DND-41 (cell line): ENCODE measurements at regions not wholly inside any gene's neighbourhood (a gene's known extent, or its start where the extent isn't known, plus 50 kb on each side); places are given as distances from the start of the nearest gene placed in this dataset.

Experiments
- ATAC-seq: fragments of 200-7000 bp; cut with Tn5 transposase; 3 replicates; pipeline ENCODE4 v1.9.1; 2021; ENCODE audit warnings: low read depth; ENCODE audit not compliant: insufficient read depth
- DNase-seq: peaks from one replicate; pipeline ENCODE4 v3.0.0-alpha.2; 2020
- H2AFZ ChIP-seq: 2 replicates; pipeline ENCODE4 v1.6.0; 2012; ENCODE audit warnings: low read depth, low read length
- H3K27ac ChIP-seq: 2 replicates; pipeline ENCODE4 v1.5.1; 2012; ENCODE audit warnings: low read length, inconsistent platforms
- H3K27me3 ChIP-seq: fragments of 200-600 bp; sonication (generic); 2 replicates; pipeline ENCODE4 v1.6.0; 2012; ENCODE audit warnings: low read length, mild to moderate bottlenecking, inconsistent platforms; ENCODE audit not compliant: insufficient read depth, poor library complexity
- H3K36me3 ChIP-seq: 2 replicates; pipeline ENCODE4 v1.5.1; 2012; ENCODE audit warnings: low read length, inconsistent platforms; ENCODE audit not compliant: insufficient read depth
- H3K4me1 ChIP-seq: 2 replicates; pipeline ENCODE4 v1.5.1; 2012; ENCODE audit warnings: mild to moderate bottlenecking, low read length; ENCODE audit not compliant: insufficient read depth
- H3K4me2 ChIP-seq: 2 replicates; pipeline ENCODE4 v1.6.0; 2012; ENCODE audit warnings: mild to moderate bottlenecking, moderate library complexity, low read length, inconsistent platforms; ENCODE audit not compliant: insufficient read depth
- H3K4me3 ChIP-seq, 2 experiments: fragments of 200-600 bp in 1 of 2; shearing (Covaris generic) in 1 of 2; 2 replicates each; pipeline ENCODE4 v1.5.1; 2012 to 2016; ENCODE audit warnings: inconsistent platforms in 2 of 2, low read length in 2 of 2, mild to moderate bottlenecking in 2 of 2, low read depth in 1 of 2, moderate library complexity in 1 of 2
- H3K79me2 ChIP-seq: 2 replicates; pipeline ENCODE4 v1.6.0; 2012; ENCODE audit warnings: low read length, inconsistent platforms; ENCODE audit not compliant: insufficient read depth
- H3K9ac ChIP-seq: 2 replicates; pipeline ENCODE4 v1.6.0; 2012; ENCODE audit warnings: low read depth, mild to moderate bottlenecking, inconsistent platforms, low read length, moderate library complexity
- H3K9me3 ChIP-seq: 2 replicates; pipeline ENCODE4 v1.5.1; 2012; ENCODE audit warnings: low read length, moderate library complexity, mild to moderate bottlenecking, inconsistent platforms; ENCODE audit not compliant: insufficient read depth, severe bottlenecking
- H4K20me1 ChIP-seq: 2 replicates; pipeline ENCODE4 v1.6.0; 2012; ENCODE audit warnings: low read length; ENCODE audit not compliant: insufficient read depth
- CTCF ChIP-seq: IDR thresholded peaks from 2 replicates; pipeline ENCODE4 v1.5.1; 2012; ENCODE audit warnings: borderline replicate concordance, low read length, moderate library complexity, mild to moderate bottlenecking; ENCODE audit not compliant: poor library complexity, severe bottlenecking; ENCODE audit errors: extremely low read depth
- EZH2 ChIP-seq: IDR thresholded peaks from 3 replicates; pipeline ENCODE4 v1.6.1; 2012; ENCODE audit warnings: borderline replicate concordance, low read depth, mild to moderate bottlenecking, moderate library complexity, low read length, inconsistent platforms; ENCODE audit not compliant: severe bottlenecking

DNA sequence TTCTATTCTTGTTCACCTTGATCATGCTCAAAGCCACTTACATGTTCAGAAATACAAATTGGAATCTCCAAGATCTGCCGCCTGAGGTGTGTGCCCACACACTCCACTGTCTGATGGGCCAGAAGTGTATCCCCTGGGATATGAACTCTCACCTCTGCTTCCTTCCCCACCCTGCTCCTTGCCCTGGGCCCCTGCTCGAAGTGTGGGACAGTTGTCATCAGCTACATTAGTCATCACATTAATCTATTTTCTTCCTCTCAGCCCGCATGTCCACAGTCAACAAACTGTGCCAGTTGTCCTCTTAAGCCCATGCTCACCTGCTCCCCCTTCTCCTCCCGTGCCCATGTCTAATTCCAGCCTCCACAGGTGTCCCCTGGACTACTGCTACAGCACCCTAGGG lies 154.7 kb downstream of the PTPN20 start:
- ATAC-seq (no peak), DNase-seq (no peak)

DNA sequence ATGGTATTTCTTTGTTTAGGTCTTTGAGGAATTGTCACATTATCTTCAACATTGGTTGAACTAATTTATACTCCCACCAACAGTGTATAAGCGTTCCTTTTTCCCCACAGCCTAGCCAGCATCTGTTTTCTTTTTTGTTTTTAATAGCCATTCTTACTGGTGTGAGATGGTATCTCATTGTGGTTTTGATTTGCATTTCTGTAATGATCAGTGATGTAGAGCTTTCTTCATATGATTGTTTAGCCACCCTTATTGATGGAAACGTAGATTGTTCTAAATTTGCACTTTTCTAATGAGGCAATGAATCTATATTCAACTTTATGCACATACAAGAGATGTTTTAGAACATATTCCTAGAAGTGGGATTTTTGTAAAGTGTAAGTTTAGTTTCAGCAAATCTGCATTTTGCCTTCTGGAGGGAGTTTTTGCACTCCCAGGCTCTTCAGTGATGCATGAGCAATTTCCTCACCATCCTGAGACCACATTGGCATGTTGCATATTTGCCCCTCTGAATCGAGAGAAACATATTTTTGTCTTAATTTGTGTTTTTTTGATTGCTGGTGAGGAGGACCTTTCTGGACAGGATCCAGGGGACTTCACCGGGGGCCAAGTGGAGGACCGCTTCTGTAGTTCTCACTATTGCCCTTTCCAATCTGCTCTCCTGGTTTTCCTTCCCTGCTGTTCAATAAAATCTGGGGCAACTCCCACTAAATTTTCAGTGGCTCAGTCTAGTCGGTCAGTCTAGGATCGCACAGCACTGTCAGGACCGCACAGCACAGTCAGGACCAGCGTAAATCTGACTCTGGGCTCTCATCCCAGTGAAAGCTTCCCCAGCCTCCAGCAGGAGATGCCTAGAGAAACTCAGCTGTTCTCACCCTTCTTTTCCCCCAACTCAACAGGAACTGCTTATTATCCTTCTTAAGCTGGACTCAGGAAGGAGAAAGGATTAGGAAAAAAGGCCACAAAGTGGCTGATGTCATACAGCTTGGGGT lies 157.0 kb downstream of the PTPN20 start:
- ATAC-seq: no peak
- H3K79me2 ChIP-seq: no peaks in the 10 kb centered on the region
- no peaks in the 10 kb centered on the region for H3K36me3 ChIP-seq
- no peak overlapping the region for H3K9ac ChIP-seq
- no peaks in the 10 kb centered on the region for H3K27me3 ChIP-seq
- H2AFZ ChIP-seq: no peak overlapping the region
- no peak for DNase-seq
- H3K27ac ChIP-seq: no peak overlapping the region
- H3K4me2 ChIP-seq: no peak overlapping the region
- no peak overlapping the region for H3K4me3 ChIP-seq
- H3K9me3 ChIP-seq: no peaks in the 10 kb centered on the region
- TF ChIP-seq CTCF (no peak), EZH2 (no peak)
- H4K20me1 ChIP-seq: no peaks in the 10 kb centered on the region
- H3K4me1 ChIP-seq: no peaks in the 10 kb centered on the region

More for the DNA sequence above, 154.7 kb downstream of the PTPN20 start:
- no peak overlapping the region for H3K9ac ChIP-seq
- no peak overlapping the region for H3K4me3 ChIP-seq
- H3K9me3 ChIP-seq: no peaks in the 10 kb centered on the region
- no peak overlapping the region for H3K4me2 ChIP-seq
- no peaks in the 10 kb centered on the region for H3K36me3 ChIP-seq
- H4K20me1 ChIP-seq: no peaks in the 10 kb centered on the region
- H3K27me3 ChIP-seq: no peaks in the 10 kb centered on the region
- H3K27ac ChIP-seq: no peak overlapping the region
- TF ChIP-seq CTCF (no peak), EZH2 (no peak)
- no peaks in the 10 kb centered on the region for H3K79me2 ChIP-seq
- no peak overlapping the region for H2AFZ ChIP-seq
- no peaks in the 10 kb centered on the region for H3K4me1 ChIP-seq

DNA sequence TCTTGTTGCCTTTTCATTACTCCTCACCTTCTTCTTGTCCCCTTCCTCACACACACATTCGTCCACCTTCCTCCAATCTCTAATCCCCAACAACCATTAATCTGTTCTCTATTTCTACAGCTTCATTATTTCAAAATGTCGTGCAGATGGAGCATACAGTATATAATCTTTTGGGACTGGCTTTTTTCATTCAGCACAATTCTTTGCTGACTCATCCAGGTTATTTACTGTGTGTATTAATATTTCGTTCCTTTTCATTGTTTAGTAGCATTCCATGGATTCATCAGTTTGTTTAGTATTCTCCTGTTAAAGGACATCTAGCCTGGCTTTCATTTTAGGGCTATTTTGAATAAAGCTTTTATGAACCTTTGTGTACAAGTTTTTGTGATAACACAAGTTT lies 159.3 kb downstream of the PTPN20 start:
- Histone ChIP-seq H3K36me3 (no peaks in the 10 kb centered on the region), H3K9me3 (no peaks in the 10 kb centered on the region), H3K4me2 (no peak overlapping the region), H3K4me1 (no peaks in the 10 kb centered on the region), H3K4me3 (no peak overlapping the region), H3K9ac (no peak overlapping the region), H2AFZ (no peak overlapping the region), H3K27me3 (no peaks in the 10 kb centered on the region), H3K79me2 (no peaks in the 10 kb centered on the region), H3K27ac (no peak overlapping the region), H4K20me1 (no peaks in the 10 kb centered on the region)
- ATAC-seq: no peak
- TF ChIP-seq CTCF (no peak), EZH2 (no peak)
- DNase-seq: no peak
